Fibroblast of upper back skin (primary cell): ENCODE measurements at regions not wholly inside any gene's neighbourhood (a gene's known extent, or its start where the extent isn't known, plus 50 kb on each side); places are given as distances from the start of the nearest gene placed in this dataset.
"Not testable (repeated sequence)": the region's sequence is repeated elsewhere in the genome, so short reads cannot be mapped to it uniquely, and the experiment has no call there.

ENCODE experiments used
- DNase-seq: peaks from one replicate; pipeline ENCODE4 v3.0.0-alpha.2; 2013

DNA sequence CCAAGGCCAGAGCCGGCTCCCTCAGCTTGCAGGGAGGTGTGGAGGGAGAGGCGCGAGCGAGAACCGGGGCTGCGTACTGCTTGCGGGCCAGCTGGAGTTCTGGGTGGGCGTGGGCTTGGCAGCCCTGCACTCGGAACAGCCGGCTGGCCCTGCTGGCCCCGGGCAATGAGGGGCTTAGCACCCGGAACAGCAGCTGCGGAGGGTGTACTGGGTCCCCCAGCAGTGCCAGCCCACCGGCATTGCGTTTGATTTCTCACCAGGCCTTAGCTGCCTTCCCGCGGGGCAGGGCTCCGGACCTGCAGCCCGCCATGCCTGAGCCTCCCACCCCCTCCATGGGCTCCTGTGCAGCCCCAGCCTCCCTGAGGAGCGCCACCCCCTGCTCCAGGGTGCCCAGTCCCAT lies 495.5 kb upstream of the PLXNA2 start:
- DNase-seq, result not testable (repeated sequence)

DNA sequence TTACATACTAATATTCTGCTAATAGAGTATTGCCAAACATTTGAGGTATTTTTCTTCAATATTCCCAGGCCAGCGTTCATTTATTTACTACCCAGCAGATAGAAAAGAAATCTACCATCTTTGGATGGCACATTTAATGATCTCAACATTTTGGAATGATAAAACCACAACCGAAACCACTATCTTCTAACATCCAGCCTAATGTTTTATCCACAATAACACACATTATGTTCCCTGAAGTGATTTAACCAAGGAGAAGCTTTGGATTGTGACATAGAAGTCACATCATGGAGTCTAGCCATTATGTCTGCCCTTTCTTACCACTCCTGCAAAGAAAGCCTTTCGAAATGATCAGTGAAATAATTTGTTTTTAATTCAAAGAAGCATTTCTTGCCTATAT lies 497.1 kb upstream of the PLXNA2 start:
- DNase-seq, result no peak

DNA sequence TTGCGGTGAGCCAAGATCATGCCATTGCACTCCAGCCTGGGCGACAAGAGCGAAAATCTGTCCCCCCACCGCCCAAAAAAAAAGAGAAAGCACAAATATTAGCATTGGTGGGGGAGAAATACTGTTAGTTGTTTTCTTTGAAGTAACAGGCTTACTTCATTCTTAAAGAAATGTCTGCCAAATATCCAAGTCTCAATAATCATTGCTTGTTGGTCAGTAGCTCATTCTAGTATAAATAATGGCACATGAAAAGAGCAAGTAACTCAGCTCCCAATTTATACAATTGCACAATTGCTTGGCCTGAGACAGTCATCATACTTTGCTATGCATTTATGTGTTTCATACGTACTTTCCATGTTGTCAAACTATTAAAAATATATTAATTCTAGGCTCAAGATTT lies 499.2 kb upstream of the PLXNA2 start:
- DNase-seq, result no peak

DNA sequence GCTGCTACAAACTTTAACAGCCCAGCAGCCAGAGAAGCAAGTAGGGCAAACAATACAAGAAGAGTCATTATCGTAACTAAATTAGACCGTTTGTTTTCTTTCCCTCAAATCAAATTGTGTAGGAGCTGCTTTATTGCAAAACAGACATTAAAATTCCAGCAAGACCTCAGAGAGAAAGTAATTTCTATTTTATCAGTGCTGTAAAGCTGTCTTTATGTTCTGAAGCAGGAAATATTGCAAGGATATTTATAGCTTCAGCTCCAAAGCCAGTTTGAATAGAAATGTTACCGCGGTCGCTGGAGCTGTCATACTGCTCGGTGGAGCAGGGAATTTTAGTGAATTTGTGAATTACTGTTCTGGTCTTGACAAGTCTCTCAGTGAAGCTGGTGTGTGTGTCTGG lies 503.8 kb upstream of the PLXNA2 start:
- DNase-seq, result no peak

DNA sequence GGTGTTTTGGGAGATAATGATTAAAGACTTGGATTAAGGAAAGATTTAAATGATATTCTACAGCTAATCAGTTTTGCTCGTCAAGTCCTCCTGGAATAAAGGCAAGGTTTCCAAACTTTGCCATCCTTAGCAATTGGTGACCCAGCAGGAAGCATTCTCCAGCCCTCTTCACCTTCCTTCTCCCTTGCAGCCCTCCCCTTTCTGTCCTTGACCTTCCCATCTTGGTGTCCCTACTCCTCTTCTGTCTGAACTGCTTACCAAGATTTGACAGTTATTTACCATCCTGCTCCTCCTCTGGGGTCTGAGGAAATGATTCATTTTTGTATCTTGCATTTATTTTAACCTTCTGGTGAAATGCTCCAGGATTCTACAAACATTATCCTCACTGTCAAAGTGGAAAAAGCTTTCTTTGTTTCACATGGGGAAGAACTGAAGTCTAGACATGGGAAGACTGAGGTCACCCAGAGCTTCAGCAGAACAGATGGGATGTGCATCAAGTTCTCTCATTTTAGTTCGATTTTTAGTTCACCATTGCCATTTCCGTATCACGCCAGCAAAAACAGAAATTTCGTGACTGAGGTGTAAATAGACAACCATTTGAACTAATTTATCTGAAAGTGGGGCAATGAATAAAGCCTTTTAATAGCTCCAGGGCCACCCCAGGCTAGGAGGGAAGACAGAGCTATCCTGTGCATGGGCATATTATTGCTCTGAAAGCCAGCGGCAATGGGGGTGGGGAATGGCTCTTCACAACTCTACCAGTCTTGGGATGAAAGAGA lies 504.4 kb upstream of the PLXNA2 start:
- DNase-seq, result no peak

DNA sequence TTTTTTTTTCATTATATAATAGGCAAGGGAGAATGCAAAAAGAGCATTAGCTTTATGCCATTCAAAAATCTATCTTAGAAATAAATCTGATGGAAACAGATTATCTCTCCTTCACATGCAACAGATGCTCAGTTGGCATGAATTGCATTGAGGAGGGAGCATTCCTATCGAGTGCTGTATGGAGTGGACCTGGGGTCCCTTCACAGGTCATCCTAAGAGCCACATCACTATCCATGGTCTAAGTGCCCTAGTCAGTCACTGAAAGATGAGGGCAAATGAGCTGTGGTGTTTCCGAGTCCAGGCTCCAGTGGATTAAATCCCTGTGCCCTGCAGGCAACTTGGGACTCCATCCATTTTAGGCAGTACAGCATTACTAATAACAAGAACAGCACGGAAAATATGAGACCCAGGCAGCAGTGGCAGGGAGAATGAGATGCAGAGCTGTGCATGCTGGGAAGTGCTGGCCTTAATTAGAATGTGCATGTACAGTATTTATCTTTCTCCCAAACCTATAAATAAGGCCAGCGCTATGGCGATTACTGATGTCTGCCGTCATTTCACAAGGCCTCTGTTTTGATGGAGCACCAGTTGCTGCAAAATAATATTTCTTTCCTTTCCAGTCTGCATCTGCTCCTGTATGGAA lies 512.3 kb upstream of the PLXNA2 start:
- no peak for DNase-seq

DNA sequence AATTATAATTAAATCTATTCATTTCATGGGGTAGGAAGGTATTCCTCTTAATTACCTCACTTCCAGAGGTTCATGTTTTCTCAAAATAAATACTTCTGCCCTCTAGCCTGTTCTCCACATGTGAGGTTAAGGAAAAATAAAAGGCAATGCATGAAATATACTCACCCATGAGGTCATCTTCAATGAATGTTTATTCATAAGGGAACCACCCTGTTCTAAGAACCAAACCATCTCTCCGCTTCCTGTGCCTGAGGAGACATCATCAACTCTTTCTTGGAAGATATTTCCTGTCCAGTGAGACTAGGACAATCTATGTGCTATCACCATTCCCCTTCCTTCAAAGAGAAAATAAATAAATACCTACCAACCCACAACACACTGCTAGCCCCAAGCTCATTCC lies 513.7 kb upstream of the PLXNA2 start:
- DNase-seq, result no peak

DNA sequence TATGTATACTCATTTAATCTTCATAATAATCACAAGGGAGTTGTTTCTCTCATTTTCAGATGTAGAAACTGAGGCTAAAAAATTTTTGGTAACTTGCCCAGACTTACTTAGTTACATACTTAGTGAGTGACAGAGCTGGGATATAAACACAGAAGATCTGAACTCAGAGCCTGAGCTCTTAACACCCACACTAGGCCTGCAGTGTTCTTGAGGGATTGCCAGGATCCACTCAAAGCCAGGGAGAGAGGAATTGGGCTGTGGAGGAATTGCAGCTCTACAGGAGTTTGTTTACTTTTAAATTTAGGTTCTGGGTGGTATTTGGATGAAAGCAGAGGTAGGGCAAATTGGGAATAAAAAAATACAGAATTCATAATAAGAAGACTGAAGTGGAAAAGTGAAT lies 515.1 kb upstream of the PLXNA2 start:
- DNase-seq, result no peak

DNA sequence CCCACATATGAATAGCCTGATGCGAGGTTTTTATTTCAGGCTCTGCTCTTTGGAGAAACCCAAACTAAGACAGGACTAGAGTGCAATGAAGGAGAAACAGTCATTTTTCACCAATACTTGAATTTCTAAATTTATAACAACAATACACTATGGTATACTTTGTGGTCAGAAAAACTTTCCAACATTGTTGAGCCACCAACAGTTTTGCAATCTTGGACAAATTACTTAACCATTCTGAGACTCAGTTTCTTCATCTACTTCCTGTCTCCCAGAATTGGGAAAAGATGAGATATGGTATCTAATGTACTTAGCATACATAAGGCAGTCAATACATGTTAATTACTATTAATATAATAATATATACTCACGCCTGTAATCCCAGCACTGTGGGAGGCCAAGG lies 519.8 kb upstream of the PLXNA2 start:
- DNase-seq, result no peak

DNA sequence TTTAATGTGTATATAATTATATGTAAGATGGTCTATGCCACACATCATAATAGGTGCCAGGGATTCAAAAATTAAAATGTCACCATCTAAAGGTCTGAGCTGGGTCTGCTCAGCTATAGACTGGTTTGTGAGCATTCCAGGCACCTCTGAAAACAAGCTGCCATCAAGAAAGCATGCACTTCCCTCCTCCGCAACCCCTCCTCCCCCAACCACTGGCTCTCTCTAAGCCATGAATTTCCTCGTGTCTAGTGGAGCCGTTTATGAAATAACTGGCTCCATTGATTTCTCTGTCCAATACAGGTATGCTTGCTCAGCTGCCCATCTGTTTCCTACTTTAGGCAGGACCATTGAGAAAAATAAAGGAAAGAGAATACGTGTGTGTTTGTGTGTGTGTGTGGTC lies 522.6 kb upstream of the PLXNA2 start:
- DNase-seq, result no peak

DNA sequence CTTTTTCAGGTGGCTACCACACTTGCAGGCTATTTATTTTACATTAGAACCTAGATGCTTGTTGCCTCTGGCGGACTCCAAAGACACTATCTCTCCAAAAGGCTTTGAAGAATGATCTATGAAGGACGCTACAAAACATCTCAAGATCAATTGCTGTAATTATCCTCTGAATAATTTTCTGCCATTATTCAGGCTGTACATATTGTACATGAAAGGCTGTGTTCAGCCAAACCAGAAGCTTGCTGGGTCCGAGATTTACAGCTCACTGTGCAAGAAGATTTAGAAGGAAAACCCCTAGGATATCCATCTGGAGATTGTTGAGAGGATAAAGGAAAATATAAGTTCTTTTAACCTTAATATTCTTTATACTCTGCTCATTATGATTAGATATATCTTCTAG lies 523.6 kb upstream of the PLXNA2 start:
- DNase-seq, result no peak

DNA sequence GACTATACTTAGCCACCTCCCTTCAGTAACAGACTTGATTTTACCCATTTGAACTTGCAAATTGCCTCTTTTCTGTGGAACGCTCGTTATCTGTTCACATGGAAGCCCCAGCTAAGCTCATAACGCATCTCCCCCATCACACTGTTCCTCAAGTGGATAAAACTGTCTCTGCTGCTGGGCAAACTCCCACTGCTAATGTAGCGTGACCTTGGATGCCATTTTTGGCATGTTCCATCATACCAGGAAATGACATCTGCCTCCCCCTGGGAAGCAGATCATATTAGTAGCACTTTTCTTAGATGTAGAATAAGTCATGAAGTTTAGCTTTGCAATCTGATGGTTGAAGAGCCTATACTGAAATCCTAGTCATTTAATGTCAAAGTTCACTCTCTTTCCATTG lies 528.7 kb upstream of the PLXNA2 start:
- DNase-seq, result no peak

DNA sequence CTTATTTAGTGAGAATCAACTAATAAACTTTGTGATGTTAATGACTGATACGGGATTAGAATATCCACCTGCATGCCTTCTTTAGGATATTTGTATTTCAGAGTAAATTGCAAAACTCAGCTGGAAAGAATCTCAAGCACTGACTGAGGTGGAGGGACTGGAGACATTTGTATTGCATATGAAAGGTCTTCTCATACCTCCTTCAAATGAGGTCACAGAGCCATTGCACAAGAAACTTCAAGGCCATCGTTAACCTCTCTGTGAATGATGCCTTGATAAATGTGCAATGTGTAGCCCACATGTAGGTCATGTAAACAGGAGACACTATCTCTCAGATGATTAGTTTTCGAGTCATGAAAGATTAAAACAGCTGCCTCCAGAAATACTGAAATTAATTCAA lies 531.7 kb upstream of the PLXNA2 start:
- DNase-seq, result no peak

DNA sequence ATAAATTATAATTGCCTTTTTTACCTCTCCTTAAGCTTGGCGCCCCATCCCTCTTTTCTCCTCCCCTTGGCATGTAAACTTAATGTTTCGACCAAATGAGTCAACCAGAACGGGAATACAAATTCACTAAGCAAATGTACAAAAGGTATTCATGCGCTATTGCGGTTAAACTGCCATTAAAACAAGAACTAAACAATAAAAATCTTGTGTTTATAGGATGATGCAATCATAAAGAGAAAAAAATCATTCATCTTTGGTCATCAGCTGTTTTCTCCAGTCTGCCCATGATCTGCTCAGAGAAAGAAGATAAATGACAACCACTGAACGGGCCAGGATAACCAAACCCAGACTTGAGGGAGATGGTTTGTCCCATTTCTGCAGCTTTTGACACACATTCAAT lies 534.2 kb upstream of the PLXNA2 start:
- no peak for DNase-seq

DNA sequence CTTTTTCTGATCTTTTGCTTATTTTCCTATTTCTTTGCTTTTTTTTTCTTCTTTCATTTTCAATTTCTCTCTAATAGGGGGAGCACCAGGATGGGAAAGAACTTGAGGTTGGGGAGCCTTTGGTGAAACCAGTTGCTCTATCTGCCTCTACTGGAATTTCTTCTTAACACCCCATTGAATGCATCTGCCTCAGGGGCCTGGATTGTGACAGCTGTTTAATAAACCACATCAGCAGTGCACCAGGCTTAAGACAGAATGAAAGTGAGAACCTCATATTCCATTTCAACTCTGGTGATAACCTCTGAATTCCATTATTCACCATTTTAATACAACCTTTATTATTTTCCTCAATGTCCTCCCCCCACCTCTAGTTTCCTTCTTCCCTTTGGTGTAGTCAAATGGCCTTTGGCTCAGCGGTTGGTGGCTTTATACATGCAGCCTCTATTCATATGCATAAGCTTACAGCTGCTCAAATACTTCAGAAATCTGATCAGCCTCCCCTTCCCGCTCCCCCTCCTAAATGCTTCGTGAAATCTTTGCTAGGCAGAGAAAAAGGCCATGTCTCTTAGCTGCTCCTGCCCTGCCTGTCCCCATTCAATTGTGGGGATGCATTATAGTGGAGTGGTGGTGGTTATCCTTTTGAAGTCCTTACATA lies 537.3 kb upstream of the PLXNA2 start:
- DNase-seq, result no peak

DNA sequence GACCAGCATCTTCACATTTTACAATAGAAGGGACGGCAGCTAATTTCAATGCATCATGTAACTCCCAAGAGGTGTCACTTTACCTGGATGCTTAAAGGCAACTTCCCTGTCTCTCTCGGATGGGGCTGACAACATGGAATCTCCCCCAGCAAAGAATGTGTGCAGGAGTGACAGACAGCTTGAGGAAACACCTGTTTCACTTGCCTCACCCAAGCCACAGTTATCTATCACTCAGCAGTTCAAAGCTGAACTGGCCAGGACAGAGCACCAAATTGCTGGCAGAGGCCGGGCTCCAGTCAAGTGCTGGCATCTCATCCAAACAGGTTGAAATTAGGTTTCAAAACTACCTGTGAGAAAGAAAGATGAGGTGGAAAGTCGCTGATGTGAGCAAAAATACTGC lies 538.0 kb upstream of the PLXNA2 start:
- no peak for DNase-seq

DNA sequence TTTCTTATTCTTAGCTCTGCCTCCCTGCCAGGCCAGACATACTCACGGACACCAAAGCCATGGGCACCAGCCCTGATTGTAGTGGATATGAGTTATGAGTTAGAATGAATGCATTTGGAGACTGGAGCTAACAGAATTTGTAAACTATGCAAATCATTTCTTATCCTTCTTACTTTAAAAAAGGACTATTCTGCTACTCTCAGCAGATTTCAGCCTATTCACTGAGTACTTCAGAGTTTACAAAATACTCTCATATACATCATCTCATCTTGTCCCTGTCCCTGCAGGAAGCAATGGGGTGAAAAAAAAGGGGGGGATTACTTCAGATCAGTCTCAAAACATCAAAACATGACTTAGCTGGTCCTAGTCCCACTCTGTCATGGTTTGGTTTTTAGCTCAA lies 541.4 kb upstream of the PLXNA2 start:
- no peak for DNase-seq

DNA sequence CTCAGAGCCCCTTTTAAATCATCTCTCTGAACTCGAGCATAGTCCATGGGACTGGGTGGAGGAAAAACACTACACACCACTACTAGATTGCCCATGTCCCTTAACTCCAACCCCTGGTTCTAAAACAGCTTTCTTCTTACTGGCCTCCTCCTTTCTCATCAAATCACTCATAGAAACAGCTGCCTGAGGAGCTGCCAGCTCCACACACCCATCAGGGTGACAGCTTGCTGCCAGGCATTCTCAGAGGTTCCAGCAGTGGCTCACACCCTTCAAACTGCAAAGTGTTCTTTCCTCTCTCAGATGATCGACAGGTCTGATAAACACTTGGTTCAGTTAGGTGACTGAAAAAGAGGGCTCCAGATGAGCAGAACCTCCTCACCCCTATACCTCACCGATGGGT lies 543.0 kb upstream of the PLXNA2 start:
- no peak for DNase-seq

DNA sequence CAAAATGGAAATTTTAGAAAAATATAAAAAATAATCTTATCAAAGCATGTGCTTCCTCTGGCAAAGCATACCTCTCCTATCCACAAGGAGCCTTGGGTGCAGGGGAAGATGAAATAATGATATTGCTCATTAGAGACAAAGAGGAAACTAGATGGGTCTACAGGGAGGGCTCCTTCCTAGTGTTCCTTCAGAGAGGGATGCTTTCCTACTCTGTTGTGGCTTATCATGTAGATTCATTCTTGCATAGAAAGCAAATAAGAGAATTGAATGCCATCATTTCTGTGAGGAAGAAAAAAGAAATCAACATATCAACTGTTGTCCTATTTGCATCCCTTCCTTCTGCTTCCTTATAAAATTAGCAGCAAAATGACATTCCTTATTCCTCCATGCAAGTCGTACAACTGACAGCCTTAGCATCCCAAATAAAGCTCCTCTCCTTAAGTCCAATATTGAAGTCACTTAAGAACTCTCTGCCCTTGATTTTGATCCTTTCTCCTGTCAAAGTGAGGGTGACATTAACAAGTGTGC lies 543.9 kb upstream of the PLXNA2 start:
- no peak for DNase-seq

DNA sequence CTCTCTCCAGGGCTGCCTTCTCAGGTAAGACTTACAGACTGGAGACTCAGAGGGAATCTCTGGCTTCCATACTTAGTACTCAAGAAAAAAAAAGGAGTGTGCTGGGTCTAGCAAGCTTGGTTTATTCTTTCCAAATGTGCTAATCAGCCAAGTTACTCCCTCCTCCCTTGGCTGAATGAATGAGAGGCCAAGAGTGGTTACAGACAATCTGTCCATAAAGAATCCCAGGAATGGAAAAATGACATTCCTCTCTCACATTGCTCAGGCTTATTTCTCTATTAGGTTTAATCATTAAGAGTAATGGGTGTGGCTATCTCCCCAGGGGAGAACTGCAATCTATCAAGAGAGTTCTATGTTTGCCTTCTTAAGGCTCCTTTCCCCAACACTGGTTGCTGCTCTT lies 547.3 kb upstream of the PLXNA2 start:
- peak; percentile 83 for DNase-seq

DNA sequence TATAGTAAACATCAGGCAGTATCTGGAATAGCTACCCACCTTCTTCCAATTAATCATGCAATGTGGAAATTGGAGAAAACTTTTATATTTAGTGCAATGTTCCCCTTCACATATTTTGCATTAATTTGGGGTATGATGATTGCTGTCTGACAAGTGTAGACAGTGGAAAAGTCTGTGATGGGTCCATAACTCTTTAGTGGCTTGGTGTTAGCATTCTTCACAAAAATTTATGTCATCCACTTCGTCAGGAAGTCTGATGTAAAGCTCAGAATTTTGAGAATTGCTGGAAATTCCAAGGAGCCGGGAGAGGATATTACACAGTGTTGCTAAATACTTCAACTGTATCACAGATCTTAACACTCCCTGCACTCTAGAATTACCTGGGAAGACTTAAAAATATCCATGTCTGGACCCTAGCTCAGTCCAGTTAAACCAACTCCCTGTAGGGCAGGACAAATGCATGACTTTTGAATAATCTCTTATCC lies 549.7 kb upstream of the PLXNA2 start:
- DNase-seq, result peak; percentile 56

DNA sequence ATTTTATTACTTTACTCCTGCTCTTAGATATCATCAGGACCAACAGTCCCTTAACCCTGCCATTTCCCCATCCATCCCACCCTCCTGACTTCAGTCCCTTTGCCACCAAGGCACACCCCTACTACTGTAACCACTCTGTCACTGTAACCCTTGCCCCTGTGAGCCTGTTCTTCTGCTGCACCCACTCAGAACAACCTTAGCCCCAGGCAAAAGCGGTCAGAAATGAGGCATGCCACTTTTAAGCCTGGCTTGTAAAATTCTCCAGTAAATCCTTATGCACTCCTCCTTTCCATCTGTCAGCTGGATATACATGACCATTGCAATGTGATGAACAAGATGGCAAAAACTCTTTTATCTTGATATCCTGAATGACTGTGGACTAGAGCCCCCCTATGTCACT lies 555.0 kb upstream of the PLXNA2 start:
- no peak for DNase-seq

DNA sequence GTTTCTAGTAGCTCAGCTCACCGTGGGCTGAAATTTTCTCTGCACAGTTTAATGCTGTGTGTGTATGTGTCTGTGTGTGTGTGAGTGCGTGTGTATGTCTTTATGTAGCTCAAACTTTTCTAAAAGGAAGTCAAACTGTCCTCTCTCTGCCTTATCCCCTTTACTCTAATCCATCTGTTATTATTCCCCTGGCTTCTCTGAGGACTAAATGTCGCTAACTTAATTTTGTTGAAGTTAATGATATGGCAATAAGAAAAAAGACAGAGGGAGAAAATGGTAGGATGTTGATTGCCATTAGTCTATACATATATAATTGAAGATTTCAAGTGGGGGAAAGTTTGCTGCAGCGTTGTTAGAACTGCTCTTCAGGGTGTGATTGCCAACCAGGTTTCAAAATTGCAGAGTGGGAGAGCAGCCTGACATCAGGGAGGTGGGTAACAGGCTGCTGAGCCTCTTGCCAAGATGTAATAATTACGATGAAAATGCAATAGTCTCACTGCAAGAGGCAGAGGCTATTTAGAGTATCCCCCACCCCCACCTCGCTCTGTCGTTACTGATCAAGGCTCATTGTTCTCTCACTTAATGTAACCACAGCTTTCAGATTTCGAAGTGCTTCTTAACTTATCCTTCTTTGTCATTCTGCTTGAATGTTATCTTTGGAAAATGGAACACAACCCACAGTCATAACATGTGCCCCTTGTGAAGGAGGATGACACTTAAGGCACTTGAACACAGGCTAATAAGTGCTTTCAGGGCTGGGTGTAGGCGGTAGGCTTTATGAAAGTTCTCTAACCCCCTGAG lies 559.0 kb upstream of the PLXNA2 start:
- DNase-seq, result no peak
